HL-60 (cell line): ENCODE measurements at regions not wholly inside any gene's neighbourhood (a gene's known extent, or its start where the extent isn't known, plus 50 kb on each side); places are given as distances from the start of the nearest gene placed in this dataset.

Experiments used
- DNase-seq, 2 experiments: peaks; one replicate each; pipeline ENCODE4 v3.0.0-alpha.2; 2010 to 2020; ENCODE audit warnings: low read depth in 1 of 2, low spot score in 1 of 2
- H3K27ac ChIP-seq: fragments of 250-450 bp; sonication (Bioruptor Pico); replicated peaks from 2 replicates; pipeline ENCODE4 v1.5.1; 2020; ENCODE audit warnings: mild to moderate bottlenecking, moderate library complexity
- H3K27me3 ChIP-seq: fragments of 250-450 bp; sonication (Bioruptor Pico); 2 replicates; pipeline ENCODE4 v1.5.1; 2021; ENCODE audit warnings: mild to moderate bottlenecking, moderate library complexity; ENCODE audit not compliant: insufficient read depth, poor library complexity, severe bottlenecking
- H3K4me3 ChIP-seq: replicated peaks from 2 replicates; pipeline ENCODE4 v1.5.1; 2011; ENCODE audit warnings: mild to moderate bottlenecking, control low read depth, low read length; ENCODE audit not compliant: insufficient read depth
- GABPA ChIP-seq: IDR thresholded peaks from 2 replicates; pipeline ENCODE4 v1.6.1; 2012; ENCODE audit warnings: low read depth
- POLR2AphosphoS5 ChIP-seq: IDR thresholded peaks from 2 replicates; pipeline ENCODE4 v1.6.1; 2012; ENCODE audit warnings: low read depth
- REST ChIP-seq: IDR thresholded peaks from 2 replicates; pipeline ENCODE4 v1.6.1; 2012; ENCODE audit warnings: low read depth; ENCODE audit not compliant: insufficient replicate concordance
- SPI1 ChIP-seq: IDR thresholded peaks from 2 replicates; pipeline ENCODE4 v1.6.1; 2012; ENCODE audit warnings: low read depth, mild to moderate bottlenecking, borderline replicate concordance
- TF ChIP-seq, protein P1 (sequence below): IDR thresholded peaks from one replicate; pipeline ENCODE4 v1.5.1; 2011; ENCODE audit warnings: low read length, control low read depth, inconsistent platforms; ENCODE audit not compliant: insufficient read depth

DNA sequence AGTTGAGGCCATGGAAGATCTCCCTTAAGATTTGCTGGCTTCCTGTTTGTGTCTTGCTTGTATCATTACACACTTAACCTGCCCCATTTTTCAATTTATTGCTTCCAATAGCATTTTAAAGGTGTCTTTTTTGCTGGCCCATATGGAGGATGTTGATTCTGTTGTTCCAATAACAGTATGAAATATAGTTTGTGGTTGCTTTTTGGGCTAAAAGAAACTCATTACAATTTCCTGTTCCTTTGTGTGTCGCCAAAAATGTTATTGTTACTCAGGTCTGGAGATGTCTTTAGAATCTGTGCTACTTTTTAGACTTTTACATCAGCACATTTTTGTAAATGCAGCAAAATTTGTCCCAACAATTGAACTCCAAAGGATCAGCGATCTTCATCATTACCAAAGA is 234.0 kb upstream of the ITGA4 start:
- TF ChIP-seq POLR2AphosphoS5 (no peak), SPI1 (no peak), GABPA (no peak), REST (no peak)
- TF ChIP-seq, protein P1, sequence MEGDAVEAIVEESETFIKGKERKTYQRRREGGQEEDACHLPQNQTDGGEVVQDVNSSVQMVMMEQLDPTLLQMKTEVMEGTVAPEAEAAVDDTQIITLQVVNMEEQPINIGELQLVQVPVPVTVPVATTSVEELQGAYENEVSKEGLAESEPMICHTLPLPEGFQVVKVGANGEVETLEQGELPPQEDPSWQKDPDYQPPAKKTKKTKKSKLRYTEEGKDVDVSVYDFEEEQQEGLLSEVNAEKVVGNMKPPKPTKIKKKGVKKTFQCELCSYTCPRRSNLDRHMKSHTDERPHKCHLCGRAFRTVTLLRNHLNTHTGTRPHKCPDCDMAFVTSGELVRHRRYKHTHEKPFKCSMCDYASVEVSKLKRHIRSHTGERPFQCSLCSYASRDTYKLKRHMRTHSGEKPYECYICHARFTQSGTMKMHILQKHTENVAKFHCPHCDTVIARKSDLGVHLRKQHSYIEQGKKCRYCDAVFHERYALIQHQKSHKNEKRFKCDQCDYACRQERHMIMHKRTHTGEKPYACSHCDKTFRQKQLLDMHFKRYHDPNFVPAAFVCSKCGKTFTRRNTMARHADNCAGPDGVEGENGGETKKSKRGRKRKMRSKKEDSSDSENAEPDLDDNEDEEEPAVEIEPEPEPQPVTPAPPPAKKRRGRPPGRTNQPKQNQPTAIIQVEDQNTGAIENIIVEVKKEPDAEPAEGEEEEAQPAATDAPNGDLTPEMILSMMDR: no peak
- Histone ChIP-seq H3K27me3 (no peaks in the 10 kb centered on the region), H3K4me3 (no peak overlapping the region), H3K27ac (no peak overlapping the region)
- DNase-seq: no peak

DNA sequence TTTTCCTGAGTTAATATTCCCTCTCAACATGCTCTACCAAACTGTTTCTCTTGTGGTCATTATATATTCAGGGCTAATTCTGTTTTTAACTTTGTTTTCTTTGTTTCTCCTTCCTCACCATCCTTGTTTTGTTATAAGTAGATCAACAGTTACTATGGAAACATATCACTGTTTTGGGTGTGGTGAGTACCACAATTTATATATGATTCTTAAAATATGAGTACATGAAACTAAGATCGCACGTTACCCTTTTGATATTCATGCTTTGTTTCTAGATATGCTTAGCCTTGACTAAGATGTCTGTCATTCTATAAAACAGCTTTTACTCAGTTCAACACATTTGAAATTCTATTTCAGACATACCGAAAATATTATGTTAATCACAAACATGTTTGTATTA is 232.3 kb upstream of the ITGA4 start:
- no peaks in the 10 kb centered on the region for H3K27me3 ChIP-seq
- no peak for DNase-seq
- H3K4me3 ChIP-seq: no peak overlapping the region
- TF ChIP-seq SPI1: no peak
- TF ChIP-seq REST: no peak
- no peak for TF ChIP-seq GABPA
- TF ChIP-seq POLR2AphosphoS5: no peak
- TF ChIP-seq, protein P1: no peak
- no peak overlapping the region for H3K27ac ChIP-seq

DNA sequence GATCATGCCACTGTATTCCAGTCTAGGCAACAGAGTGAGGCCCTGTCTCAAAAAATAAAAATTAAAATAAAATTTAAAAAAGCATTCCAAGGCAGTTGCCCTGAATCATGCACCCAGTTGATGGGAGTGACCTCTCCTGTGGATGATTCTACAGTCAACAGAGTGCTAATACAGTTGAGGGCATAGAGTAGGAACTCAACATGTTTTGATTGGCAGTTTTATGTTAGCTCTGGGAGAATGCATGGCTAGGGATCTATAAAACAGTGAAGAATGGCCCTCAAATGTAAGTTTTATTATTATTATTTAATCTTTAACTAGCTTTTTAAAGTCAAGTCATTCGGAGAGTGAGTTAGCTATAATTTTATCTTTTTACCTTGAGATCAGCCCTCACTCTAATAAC is 228.5 kb upstream of the ITGA4 start:
- no peak for TF ChIP-seq POLR2AphosphoS5
- TF ChIP-seq GABPA: no peak
- TF ChIP-seq SPI1: no peak
- TF ChIP-seq, protein P1: no peak
- TF ChIP-seq REST: no peak
- DNase-seq: no peak
- H3K27ac ChIP-seq: no peak overlapping the region
- H3K27me3 ChIP-seq: no peaks in the 10 kb centered on the region
- H3K4me3 ChIP-seq: no peak overlapping the region
